Stimulated activated naive CD8-positive, alpha-beta T cell treated with anti-CD3 and anti-CD28 coated beads, Interleukin-15, Interleukin-2, amounts not matched to agents 100 ng/mL and 50 ng/mL, for 24 hours (primary cell): ENCODE measurements at regions not wholly inside any gene's neighbourhood (a gene's known extent, or its start where the extent isn't known, plus 50 kb on each side); places are given as distances from the start of the nearest gene placed in this dataset.
"Not testable (repeated sequence)": the region's sequence is repeated elsewhere in the genome, so short reads cannot be mapped to it uniquely, and the experiment has no call there.

Source experiments
- H3K27ac Mint-ChIP-seq: one replicate; pipeline ENCODE4 v1.8.0; 2021; ENCODE audit warnings: mild to moderate bottlenecking, mixed read lengths
- H3K27me3 Mint-ChIP-seq: one replicate; pipeline ENCODE4 v1.8.0; 2021; ENCODE audit warnings: mixed read lengths
- H3K36me3 Mint-ChIP-seq: one replicate; pipeline ENCODE4 v1.8.0; 2021; ENCODE audit warnings: low read depth, mixed read lengths
- H3K4me1 Mint-ChIP-seq: one replicate; pipeline ENCODE4 v1.8.0; 2021; ENCODE audit warnings: low read depth, mixed read lengths
- H3K4me3 Mint-ChIP-seq: one replicate; pipeline ENCODE4 v1.8.0; 2021; ENCODE audit warnings: mild to moderate bottlenecking, mixed read lengths
- H3K9me3 Mint-ChIP-seq: one replicate; pipeline ENCODE4 v1.8.0; 2021; ENCODE audit warnings: mixed read lengths

- Mint-ChIP-seq H3K4me3 (no peak overlapping the region), H3K27ac (no peak overlapping the region), H3K4me1 (no peaks in the 10 kb centered on the region), H3K27me3 (no peaks in the 10 kb centered on the region), H3K36me3 (no peaks in the 10 kb centered on the region), H3K9me3 (peaks cover 14% of the 10 kb centered on the region)
These were observed 140.9 kb downstream of the SHOX start for GRCh38 chrX:771536-771935.

- peaks cover 14% of the 10 kb centered on the region for H3K9me3 Mint-ChIP-seq
- no peaks in the 10 kb centered on the region for H3K36me3 Mint-ChIP-seq
- no peak overlapping the region for H3K4me3 Mint-ChIP-seq
- no peaks in the 10 kb centered on the region for H3K27me3 Mint-ChIP-seq
- H3K27ac Mint-ChIP-seq, result no peak overlapping the region
- H3K4me1 Mint-ChIP-seq, result no peaks in the 10 kb centered on the region
These were observed 139.2 kb downstream of the SHOX start for GRCh38 chrX:769796-770195.

DNA sequence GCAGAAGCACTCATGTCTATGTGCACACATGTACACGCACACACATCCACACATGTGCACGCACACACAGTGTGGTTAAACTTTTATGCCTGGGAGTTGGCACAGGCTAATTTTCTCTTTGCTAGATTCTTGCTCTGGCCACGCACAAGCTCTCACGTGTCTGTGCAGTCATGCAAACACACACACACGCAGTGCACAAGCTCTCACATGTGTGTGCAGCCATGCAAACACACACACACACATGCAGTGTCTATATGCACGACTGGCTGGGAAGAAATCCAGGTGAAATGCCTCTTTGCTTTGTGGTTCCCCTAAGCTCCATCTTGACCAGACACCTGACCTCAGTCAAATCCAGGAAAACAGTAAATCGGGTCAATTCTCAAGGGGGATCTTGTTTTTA is 138.0 kb downstream of the SHOX start:
- peaks cover 14% of the 10 kb centered on the region for H3K9me3 Mint-ChIP-seq
- no peaks in the 10 kb centered on the region for H3K36me3 Mint-ChIP-seq
- H3K27me3 Mint-ChIP-seq, result no peaks in the 10 kb centered on the region
- no peak overlapping the region for H3K27ac Mint-ChIP-seq
- H3K4me1 Mint-ChIP-seq, result no peaks in the 10 kb centered on the region
- H3K4me3 Mint-ChIP-seq, result no peak overlapping the region

GRCh38 chrX:758917-759316 is 128.3 kb downstream of the SHOX start:
- H3K4me1 Mint-ChIP-seq, result no peaks in the 10 kb centered on the region
- H3K27ac Mint-ChIP-seq, result no peak overlapping the region
- H3K4me3 Mint-ChIP-seq, result no peak overlapping the region
- H3K36me3 Mint-ChIP-seq, result no peaks in the 10 kb centered on the region
- H3K27me3 Mint-ChIP-seq, result peaks cover 5% of the 10 kb centered on the region
- peaks cover 7% of the 10 kb centered on the region for H3K9me3 Mint-ChIP-seq

DNA sequence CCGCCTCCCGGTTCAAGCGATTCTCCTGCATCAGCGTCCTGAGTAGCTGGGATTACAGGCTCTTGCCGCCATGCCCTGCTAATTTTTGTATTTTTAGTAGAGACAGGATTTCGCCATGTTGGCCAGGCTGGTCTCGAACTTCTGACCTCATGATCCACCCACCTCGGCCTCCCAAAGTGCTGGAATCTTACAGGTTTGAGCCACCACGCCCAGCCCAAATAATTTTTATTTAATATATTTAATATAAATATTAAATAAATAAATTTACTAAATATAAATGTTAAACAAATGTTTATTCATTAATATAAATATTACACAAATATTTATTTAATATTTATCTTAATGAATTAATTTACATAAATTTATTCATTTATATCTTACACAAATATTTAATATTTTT is 120.2 kb downstream of the SHOX start:
- Mint-ChIP-seq H3K36me3 (no peaks in the 10 kb centered on the region), H3K27me3 (no peaks in the 10 kb centered on the region), H3K4me1 (no peaks in the 10 kb centered on the region), H3K27ac (no peak overlapping the region), H3K9me3 (peaks cover 5% of the 10 kb centered on the region), H3K4me3 (no peak overlapping the region)

DNA sequence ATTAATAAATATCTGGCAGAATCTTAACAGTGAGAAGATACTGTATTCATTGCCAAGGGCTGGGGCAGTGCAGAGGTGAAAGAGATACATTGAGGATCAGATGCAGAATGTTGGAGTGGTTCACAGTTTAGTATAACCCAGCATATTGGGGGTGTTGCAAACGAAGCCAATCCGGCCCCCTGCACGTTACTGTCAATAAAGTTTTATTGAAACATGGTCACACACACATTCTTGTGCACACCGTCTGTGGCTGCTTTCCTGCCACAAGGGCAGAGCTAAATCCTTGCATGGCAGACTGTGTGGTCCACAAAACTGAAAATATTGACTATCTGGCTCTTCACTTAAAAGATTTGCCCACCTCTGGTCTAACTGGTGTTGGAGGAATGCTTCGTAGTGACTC is 119.7 kb downstream of the SHOX start:
- Mint-ChIP-seq H3K27ac (no peak overlapping the region), H3K4me1 (no peaks in the 10 kb centered on the region), H3K4me3 (no peak overlapping the region), H3K27me3 (no peaks in the 10 kb centered on the region), H3K9me3 (peaks cover 8% of the 10 kb centered on the region), H3K36me3 (no peaks in the 10 kb centered on the region)

- no peaks in the 10 kb centered on the region for H3K36me3 Mint-ChIP-seq
- no peak overlapping the region for H3K4me3 Mint-ChIP-seq
- peaks cover 15% of the 10 kb centered on the region for H3K9me3 Mint-ChIP-seq
- H3K27me3 Mint-ChIP-seq, result no peaks in the 10 kb centered on the region
- H3K4me1 Mint-ChIP-seq, result no peaks in the 10 kb centered on the region
- no peak overlapping the region for H3K27ac Mint-ChIP-seq
These were observed 116.6 kb downstream of the SHOX start for GRCh38 chrX:747176-747575.

GRCh38 chrX:739611-740010 is 109.0 kb downstream of the SHOX start:
- H3K27me3 Mint-ChIP-seq, result peaks cover 4% of the 10 kb centered on the region
- no peak overlapping the region for H3K27ac Mint-ChIP-seq
- H3K4me3 Mint-ChIP-seq, result no peak overlapping the region
- H3K9me3 Mint-ChIP-seq, result peaks cover 5% of the 10 kb centered on the region
- H3K4me1 Mint-ChIP-seq, result no peaks in the 10 kb centered on the region
- H3K36me3 Mint-ChIP-seq, result no peaks in the 10 kb centered on the region

GRCh38 chrX:737021-737420 is 106.4 kb downstream of the SHOX start:
- not testable (repeated sequence) for H3K9me3 Mint-ChIP-seq, H3K27me3 Mint-ChIP-seq

GRCh38 chrX:734362-734761 is 103.8 kb downstream of the SHOX start:
- peaks cover 4% of the 10 kb centered on the region for H3K27me3 Mint-ChIP-seq
- H3K4me3 Mint-ChIP-seq, result no peak overlapping the region
- H3K4me1 Mint-ChIP-seq, result no peaks in the 10 kb centered on the region
- no peaks in the 10 kb centered on the region for H3K9me3 Mint-ChIP-seq
- no peak overlapping the region for H3K27ac Mint-ChIP-seq
- H3K36me3 Mint-ChIP-seq, result no peaks in the 10 kb centered on the region

More at GRCh38 chrX:737021-737420, 106.4 kb downstream of the SHOX start:
- not testable (repeated sequence) for H3K4me3 Mint-ChIP-seq, H3K4me1 Mint-ChIP-seq, H3K27ac Mint-ChIP-seq, H3K36me3 Mint-ChIP-seq

DNA sequence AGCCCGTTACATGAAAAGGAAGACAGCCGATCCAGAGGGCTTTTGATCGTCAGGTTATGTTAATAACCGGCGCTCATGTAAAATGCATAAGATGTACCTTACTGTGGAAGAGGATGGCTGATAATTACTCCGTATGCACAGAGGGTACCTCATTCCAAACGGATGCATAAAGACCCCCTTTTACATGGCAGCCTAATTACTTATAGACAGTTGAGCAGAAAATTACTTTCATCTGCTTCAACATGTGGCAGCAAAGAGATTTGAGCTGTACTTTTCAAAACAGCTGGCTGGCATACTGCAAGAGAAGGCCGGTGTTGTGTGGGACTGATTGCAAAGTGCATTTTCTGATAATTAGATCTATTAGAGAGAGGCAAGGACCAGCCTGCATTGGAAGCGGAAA is 103.4 kb downstream of the SHOX start:
- peaks cover 4% of the 10 kb centered on the region for H3K27me3 Mint-ChIP-seq
- no peaks in the 10 kb centered on the region for H3K36me3 Mint-ChIP-seq
- H3K9me3 Mint-ChIP-seq, result no peaks in the 10 kb centered on the region
- H3K4me3 Mint-ChIP-seq, result no peak overlapping the region
- H3K27ac Mint-ChIP-seq, result no peak overlapping the region
- no peaks in the 10 kb centered on the region for H3K4me1 Mint-ChIP-seq

DNA sequence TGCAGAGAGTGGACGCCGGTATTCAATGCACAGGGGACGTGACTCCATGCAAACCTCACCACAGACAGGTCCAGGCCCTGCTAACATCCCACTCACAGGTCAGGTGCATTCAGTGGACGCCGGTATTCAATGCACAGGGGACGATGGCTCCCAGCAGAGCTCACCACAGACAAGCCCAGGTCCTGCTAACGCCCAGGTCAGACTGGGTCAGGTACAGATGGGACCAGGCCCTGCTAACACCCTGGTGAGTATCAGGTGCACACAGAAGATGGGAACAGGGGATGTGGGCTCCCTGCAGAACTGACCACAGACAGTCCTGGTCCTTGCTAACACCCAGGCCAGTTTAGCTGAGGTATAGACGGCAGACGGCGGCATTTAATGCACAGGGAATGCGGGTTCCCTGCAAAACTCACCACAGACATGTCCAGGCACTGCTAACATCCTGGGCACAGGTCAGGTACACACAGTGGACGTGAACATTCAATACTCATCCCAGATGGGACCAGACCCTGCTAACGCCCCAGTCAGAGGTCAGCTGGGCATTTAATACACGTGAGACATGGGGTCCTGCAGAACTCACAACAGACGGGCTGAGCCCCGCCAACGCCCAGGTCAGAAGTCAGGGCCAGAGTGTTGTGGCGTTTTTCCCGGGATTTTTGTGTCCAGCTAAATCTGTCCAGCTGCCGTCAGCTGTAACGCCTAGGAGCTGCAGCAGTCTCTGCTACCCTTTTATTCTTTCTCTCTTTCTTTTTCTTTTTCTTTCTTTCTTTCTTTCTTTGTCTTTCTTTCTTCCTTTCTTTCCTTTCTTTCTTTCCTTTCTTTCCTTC is 99.2 kb downstream of the SHOX start:
- no peak overlapping the region for H3K27ac Mint-ChIP-seq
- H3K4me1 Mint-ChIP-seq, result no peaks in the 10 kb centered on the region
- no peaks in the 10 kb centered on the region for H3K9me3 Mint-ChIP-seq
- no peak overlapping the region for H3K4me3 Mint-ChIP-seq
- H3K27me3 Mint-ChIP-seq, result no peaks in the 10 kb centered on the region
- H3K36me3 Mint-ChIP-seq, result no peaks in the 10 kb centered on the region

DNA sequence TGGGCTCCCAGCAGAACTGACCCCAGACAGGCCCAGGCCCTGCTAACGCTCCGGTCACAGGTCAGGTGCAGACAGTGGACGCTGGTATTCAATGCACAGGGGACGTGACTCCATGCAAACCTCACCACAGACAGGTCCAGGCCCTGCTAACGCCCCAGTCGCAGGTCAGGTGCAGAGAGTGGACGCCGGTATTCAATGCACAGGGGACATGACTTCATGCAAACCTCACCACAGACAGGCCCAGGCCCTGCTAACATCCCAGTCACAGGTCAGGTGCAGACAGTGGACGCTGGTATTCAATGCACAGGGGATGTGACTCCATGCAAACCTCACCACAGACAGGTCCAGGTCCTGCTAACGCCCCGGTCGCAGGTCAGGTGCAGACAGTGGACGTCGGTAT is 98.5 kb downstream of the SHOX start:
- H3K9me3 Mint-ChIP-seq, H3K27me3 Mint-ChIP-seq, H3K27ac Mint-ChIP-seq, H3K4me1 Mint-ChIP-seq, H3K4me3 Mint-ChIP-seq, H3K36me3 Mint-ChIP-seq: not testable (repeated sequence)

DNA sequence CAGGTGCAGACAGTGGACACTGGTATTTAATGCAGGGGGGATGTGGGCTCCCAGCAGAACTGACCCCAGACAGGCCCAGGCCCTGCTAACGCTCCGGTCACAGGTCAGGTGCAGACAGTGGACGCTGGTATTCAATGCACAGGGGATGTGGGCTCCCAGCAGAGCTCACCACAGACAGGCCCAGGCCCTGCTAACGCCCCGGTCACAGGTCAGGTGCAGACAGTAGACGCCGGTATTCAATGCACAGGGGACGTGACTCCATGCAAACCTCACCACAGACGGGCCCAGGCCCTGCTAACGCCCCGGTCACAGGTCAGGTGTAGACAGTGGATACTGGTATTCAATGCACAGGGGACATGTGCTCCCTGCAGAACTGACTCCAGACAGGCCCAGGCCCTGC is 98.0 kb downstream of the SHOX start:
- H3K4me1 Mint-ChIP-seq, H3K4me3 Mint-ChIP-seq, H3K27ac Mint-ChIP-seq, H3K9me3 Mint-ChIP-seq, H3K36me3 Mint-ChIP-seq, H3K27me3 Mint-ChIP-seq: not testable (repeated sequence)

- H3K4me1 Mint-ChIP-seq, result no peaks in the 10 kb centered on the region
- no peaks in the 10 kb centered on the region for H3K36me3 Mint-ChIP-seq
- peaks cover 14% of the 10 kb centered on the region for H3K9me3 Mint-ChIP-seq
- no peak overlapping the region for H3K27ac Mint-ChIP-seq
- H3K27me3 Mint-ChIP-seq, result no peaks in the 10 kb centered on the region
- no peak overlapping the region for H3K4me3 Mint-ChIP-seq
These were observed 97.4 kb downstream of the SHOX start for GRCh38 chrX:727738-728621.
